BLaER1 (cell line): ENCODE measurements at regions not wholly inside any gene's neighbourhood (a gene's known extent, or its start where the extent isn't known, plus 50 kb on each side); places are given as distances from the start of the nearest gene placed in this dataset.
A peak's percentile ranks its signal among the peaks of the same experiment; 100 is the strongest.

Experiments
- H3K27ac ChIP-seq: shearing (Covaris generic); formaldehyde crosslinking; 2 replicates; pipeline ENCODE4 v1.8.1; 2022
- H3K27me3 ChIP-seq: shearing (Covaris generic); formaldehyde crosslinking; 2 replicates; pipeline ENCODE4 v1.8.1; 2022
- H3K36me3 ChIP-seq: shearing (Covaris generic); formaldehyde crosslinking; 2 replicates; pipeline ENCODE4 v1.8.1; 2022
- H3K4me1 ChIP-seq: shearing (Covaris generic); formaldehyde crosslinking; 2 replicates; pipeline ENCODE4 v1.8.1; 2022
- H3K4me2 ChIP-seq: shearing (Covaris generic); formaldehyde crosslinking; 2 replicates; pipeline ENCODE4 v1.8.1; 2022
- H3K4me3 ChIP-seq: shearing (Covaris generic); formaldehyde crosslinking; 2 replicates; pipeline ENCODE4 v1.8.1; 2022
- H3K9ac ChIP-seq: shearing (Covaris generic); formaldehyde crosslinking; 2 replicates; pipeline ENCODE4 v1.8.1; 2022
- H3K9me3 ChIP-seq: shearing (Covaris generic); formaldehyde crosslinking; 2 replicates; pipeline ENCODE4 v1.8.1; 2022
- H4K20me1 ChIP-seq: shearing (Covaris generic); formaldehyde crosslinking; 2 replicates; pipeline ENCODE4 v1.8.1; 2022
- Cebpa-rat ChIP-seq: shearing (Covaris generic); IDR thresholded peaks from 2 replicates; pipeline ENCODE4 v1.8.1; 2022

DNA sequence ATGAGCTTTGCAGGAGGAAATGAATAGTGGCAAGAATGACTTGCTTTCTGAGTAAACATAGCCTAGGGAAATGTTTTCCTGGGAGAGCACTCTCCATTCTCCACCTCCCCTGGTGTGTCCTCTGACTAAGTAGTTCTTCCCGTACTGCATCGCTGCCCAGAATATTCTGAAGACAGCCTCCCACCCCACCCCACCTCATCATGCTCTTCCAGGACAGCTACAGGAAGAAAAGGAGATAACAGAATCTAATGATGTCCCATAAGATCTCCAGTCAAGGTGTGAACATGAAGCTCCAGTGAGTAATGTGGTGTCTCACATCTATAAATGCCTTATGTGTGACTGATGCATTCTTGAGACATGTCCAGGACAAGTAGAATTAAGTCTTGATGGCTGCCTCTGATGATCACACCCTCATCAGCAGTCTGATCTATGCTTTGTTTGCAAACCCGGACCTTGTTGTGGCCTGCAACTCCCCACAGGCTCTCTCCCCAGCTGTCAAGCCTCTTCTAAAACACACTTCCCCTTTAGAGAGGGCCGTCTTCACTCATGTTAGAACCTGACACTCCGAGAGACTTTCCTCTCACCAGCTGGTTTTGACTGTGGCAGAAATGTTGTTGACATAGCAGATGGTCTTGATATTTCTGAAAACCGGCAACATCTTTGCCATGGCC, 183.0 kb downstream of the CYYR1 start:
- H3K27me3 ChIP-seq, result no peaks in the 10 kb centered on the region
- no peaks in the 10 kb centered on the region for H4K20me1 ChIP-seq
- no peaks in the 10 kb centered on the region for H3K36me3 ChIP-seq
- no peak overlapping the region; the same call in 1 of the 2 replicates for H3K9ac ChIP-seq
- H3K9me3 ChIP-seq, result peaks cover 15% of the 10 kb centered on the region
- H3K4me1 ChIP-seq, result peaks cover 27% of the 10 kb centered on the region
- TF ChIP-seq Cebpa-rat, result no peak
- H3K4me3 ChIP-seq, result no peak overlapping the region
- peak overlapping the region; percentile 55 for H3K27ac ChIP-seq
- peak overlapping the region; percentile 50 for H3K4me2 ChIP-seq

DNA sequence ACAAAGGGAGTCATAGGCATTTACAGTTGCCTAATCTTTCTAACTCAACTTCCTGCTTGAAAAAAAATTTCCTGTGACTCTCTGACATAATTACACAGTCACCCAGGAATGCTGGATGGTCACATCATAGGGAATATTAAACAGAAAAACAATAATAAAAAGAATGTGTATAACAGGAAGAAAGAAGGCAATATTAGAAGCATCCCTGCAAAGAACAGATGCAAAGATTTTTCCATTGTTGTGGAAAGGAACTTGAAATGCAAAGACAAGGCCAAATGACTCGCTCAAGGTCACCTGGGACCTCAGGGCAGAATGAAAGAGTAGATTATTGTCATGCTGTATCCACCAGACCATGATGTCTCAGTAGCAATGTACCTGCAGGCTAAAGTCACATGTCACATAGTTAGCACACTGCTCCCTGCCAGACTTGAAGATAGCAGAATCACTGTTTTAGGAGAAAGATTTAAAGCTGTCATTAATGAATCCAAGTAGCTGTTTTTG, 184.3 kb downstream of the CYYR1 start:
- no peak for TF ChIP-seq Cebpa-rat
- 0 out of 2 replicates have a peak overlapping the region, but pooled peaks have one; percentile 19 for H3K4me2 ChIP-seq
- H3K27me3 ChIP-seq, result no peaks in the 10 kb centered on the region
- no peak overlapping the region for H3K9ac ChIP-seq
- H3K4me3 ChIP-seq, result no peak overlapping the region
- peaks cover 27% of the 10 kb centered on the region for H3K4me1 ChIP-seq
- no peak overlapping the region for H3K27ac ChIP-seq
- peaks cover 15% of the 10 kb centered on the region for H3K9me3 ChIP-seq
- H3K36me3 ChIP-seq, result no peaks in the 10 kb centered on the region
- H4K20me1 ChIP-seq, result no peaks in the 10 kb centered on the region

DNA sequence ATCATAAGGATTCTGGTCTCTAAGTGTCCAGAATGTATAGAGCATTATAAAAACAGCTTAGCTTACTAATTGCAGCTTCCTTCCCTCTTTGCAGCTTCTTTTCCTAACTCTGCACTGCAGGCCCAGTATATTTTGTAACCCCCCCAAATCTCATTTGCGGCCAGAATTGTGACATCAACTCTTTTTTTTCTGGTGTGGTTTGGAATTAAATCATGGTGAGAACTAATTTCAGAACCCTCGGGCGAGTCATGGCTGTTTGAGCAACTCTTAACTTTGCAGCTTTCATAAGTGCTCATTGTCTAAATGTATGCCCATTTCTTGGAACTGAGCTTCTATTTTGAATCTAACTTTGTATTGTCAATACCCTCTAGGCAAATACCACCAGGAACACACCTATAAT, 187.4 kb downstream of the CYYR1 start:
- no peak for TF ChIP-seq Cebpa-rat
- H3K4me1 ChIP-seq, result peaks cover 21% of the 10 kb centered on the region
- H3K4me2 ChIP-seq, result no peak overlapping the region
- H3K9ac ChIP-seq, result no peak overlapping the region
- H3K27me3 ChIP-seq, result no peaks in the 10 kb centered on the region
- H3K36me3 ChIP-seq, result no peaks in the 10 kb centered on the region
- H3K9me3 ChIP-seq, result peaks cover 22% of the 10 kb centered on the region
- H4K20me1 ChIP-seq, result no peaks in the 10 kb centered on the region
- H3K27ac ChIP-seq, result no peak overlapping the region
- H3K4me3 ChIP-seq, result no peak overlapping the region

DNA sequence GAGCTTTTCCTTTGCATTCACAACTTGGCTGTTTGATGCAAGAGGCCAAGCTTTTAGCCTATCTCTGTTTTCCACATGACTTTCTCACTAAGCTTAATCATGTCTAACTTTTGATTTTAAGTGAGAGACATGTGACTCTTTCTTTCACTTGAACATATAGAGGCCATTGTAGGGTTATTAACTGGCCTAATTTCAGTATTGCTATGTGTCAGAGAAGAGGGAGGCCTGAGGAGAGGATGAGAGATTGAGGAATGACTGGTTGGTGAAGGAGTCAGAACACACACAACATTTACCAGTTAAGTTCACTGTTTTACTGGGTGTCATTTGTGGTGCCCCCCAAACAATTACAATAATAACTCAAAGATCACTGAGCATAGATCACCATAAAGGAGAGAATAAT, 193.5 kb downstream of the CYYR1 start:
- no peaks in the 10 kb centered on the region for H3K36me3 ChIP-seq
- H3K4me3 ChIP-seq, result no peak overlapping the region
- 0 out of 2 replicates have a peak, but pooled peaks cover 7% of the 10 kb centered on the region for H3K9me3 ChIP-seq
- no peak overlapping the region for H3K4me2 ChIP-seq
- H3K9ac ChIP-seq, result no peak overlapping the region
- TF ChIP-seq Cebpa-rat, result no peak
- no peaks in the 10 kb centered on the region for H3K27me3 ChIP-seq
- H3K27ac ChIP-seq, result no peak overlapping the region
- no peaks in the 10 kb centered on the region for H4K20me1 ChIP-seq
- no peaks in the 10 kb centered on the region for H3K4me1 ChIP-seq

DNA sequence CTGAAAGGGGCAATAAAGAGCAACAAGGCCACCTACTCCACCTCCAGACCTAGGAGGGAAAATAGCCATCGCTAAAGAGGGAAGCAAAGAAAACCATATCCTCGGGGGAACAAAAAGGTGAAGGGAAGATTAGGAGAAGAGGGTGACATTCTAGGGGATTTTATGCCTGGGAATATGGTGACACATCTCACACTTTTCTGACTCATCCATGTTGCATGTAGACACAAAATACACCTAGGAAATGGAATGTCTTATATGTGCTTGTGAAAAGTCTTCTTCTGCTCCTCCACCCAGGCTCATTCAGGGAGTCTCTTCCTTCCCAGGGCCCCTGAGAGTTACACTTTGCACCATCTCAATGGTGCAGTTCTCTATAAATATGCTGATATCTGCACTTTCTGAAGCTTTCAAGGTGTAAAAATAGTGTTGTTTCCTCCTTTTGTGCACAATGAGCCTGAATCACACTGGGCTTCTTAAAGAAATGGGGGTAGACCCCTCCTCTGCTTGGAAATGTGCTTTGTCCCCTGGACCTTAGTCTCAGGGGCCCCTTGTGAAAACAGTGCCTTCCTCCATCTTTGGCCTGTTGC, 195.9 kb downstream of the CYYR1 start:
- H3K27me3 ChIP-seq, result no peaks in the 10 kb centered on the region
- no peaks in the 10 kb centered on the region for H3K9me3 ChIP-seq
- no peak for TF ChIP-seq Cebpa-rat
- no peaks in the 10 kb centered on the region for H3K4me1 ChIP-seq
- H3K27ac ChIP-seq, result no peak overlapping the region
- no peaks in the 10 kb centered on the region for H3K36me3 ChIP-seq
- H3K9ac ChIP-seq, result no peak overlapping the region
- no peak overlapping the region for H3K4me3 ChIP-seq
- no peak overlapping the region for H3K4me2 ChIP-seq
- no peaks in the 10 kb centered on the region for H4K20me1 ChIP-seq

DNA sequence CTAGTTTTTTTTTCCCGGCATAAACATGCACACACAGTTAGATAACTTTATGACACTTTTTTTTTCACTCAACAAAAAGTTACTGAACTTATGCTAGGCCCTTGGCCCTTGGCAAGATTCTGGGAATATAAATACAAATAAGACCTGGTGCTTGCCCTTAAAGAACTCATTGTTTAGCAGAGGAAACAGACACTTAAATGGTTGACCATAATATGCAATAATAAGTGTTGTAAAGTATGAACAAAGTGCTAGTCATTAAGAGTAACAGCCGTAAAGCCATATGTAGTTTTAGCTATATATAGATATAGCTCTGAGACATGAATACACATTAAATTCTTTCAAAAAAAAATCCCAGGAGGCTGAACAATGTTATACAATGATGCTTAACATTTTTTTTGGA, 198.3 kb downstream of the CYYR1 start:
- H3K4me2 ChIP-seq, result no peak overlapping the region
- H3K4me3 ChIP-seq, result no peak overlapping the region
- H3K9me3 ChIP-seq, result no peaks in the 10 kb centered on the region
- TF ChIP-seq Cebpa-rat, result no peak
- H3K36me3 ChIP-seq, result no peaks in the 10 kb centered on the region
- no peak overlapping the region for H3K9ac ChIP-seq
- no peaks in the 10 kb centered on the region for H4K20me1 ChIP-seq
- no peaks in the 10 kb centered on the region for H3K27me3 ChIP-seq
- H3K4me1 ChIP-seq, result no peaks in the 10 kb centered on the region
- H3K27ac ChIP-seq, result no peak overlapping the region

DNA sequence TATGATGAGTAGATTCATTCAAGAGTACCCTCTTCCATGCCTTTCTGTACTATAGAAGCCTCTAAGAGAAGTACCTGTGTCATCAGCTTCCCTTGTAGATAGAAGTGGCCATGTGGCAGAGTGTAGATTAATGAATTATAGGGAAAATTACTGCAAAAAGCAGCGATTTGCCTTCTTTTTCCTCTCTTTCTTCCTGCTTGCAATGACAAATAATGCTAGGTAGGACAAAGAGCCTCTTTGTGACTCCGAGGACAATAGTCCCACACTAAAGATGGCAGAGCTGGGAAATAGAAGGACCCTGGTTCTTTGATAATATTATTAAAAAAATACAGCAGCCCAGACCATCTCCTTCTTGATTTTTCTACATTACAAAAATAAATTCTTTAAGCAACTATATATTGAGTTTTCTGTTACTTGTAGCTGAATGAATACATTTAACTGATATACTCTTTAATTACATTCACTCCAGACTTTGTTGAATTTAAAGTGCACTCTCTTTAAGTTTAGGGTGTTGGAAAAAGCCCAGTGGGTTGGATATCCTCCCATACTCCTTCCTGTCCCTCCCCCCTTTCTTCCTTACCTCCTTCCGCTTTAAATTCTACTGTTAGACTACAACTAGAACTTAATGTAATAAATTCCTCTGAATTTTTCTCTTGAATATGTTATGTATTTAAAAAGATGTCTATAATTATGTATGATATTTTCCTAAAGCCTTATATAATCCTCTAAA, 198.2 kb upstream of the APP start:
- Histone ChIP-seq H3K4me1 (no peaks in the 10 kb centered on the region), H3K9ac (no peak overlapping the region), H3K27me3 (no peaks in the 10 kb centered on the region), H3K36me3 (no peaks in the 10 kb centered on the region), H3K4me2 (no peak overlapping the region), H3K27ac (no peak overlapping the region), H3K4me3 (no peak overlapping the region), H4K20me1 (no peaks in the 10 kb centered on the region), H3K9me3 (no peaks in the 10 kb centered on the region)
- no peak for TF ChIP-seq Cebpa-rat

DNA sequence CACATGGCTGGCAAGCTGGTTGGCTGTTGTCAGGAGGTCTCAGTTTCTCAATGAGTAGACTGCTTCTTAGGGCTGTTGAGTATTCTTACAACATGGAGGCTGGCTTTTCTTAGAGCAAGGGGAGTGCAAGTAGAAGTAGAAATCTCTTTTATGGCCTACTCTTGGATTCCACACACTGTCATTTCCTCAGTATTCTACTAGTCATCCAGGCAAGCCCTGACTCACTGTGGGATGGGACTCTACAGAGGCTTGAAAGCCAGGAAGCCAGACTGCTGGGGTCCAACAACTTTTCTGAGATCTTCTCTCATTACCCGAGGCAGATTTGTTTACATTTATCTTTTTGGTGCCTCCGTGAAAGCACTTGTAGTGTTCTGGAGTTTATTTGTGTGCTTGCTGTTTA, 196.2 kb upstream of the APP start:
- H3K9me3 ChIP-seq, result no peaks in the 10 kb centered on the region
- no peak overlapping the region for H3K4me3 ChIP-seq
- no peaks in the 10 kb centered on the region for H3K36me3 ChIP-seq
- TF ChIP-seq Cebpa-rat, result no peak
- H3K4me2 ChIP-seq, result no peak overlapping the region
- no peak overlapping the region for H3K27ac ChIP-seq
- no peak overlapping the region for H3K9ac ChIP-seq
- H3K27me3 ChIP-seq, result no peaks in the 10 kb centered on the region
- no peaks in the 10 kb centered on the region for H3K4me1 ChIP-seq
- H4K20me1 ChIP-seq, result no peaks in the 10 kb centered on the region

DNA sequence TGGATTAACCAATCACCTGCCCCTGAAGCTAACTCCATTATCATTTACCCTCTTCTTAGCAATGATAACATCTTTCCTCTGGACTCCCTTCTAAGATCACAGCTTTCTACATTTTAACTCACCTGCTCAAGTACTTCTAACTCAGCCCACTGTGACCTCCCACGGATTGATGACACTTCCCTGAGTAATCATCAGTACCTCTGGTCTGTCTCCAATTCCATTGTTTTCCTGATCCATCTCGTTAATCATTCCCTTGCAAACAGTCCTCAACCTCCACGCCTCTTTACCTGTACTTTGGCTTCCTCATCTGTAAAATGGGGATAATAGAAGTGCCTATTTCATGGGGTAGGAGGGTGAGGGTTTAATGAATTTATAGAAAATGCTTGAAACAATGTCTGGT, 195.3 kb upstream of the APP start:
- Histone ChIP-seq H3K27me3 (no peaks in the 10 kb centered on the region), H4K20me1 (no peaks in the 10 kb centered on the region), H3K9me3 (no peaks in the 10 kb centered on the region), H3K27ac (no peak overlapping the region), H3K36me3 (no peaks in the 10 kb centered on the region), H3K4me2 (no peak overlapping the region), H3K9ac (no peak overlapping the region), H3K4me3 (no peak overlapping the region), H3K4me1 (no peaks in the 10 kb centered on the region)
- TF ChIP-seq Cebpa-rat, result no peak

DNA sequence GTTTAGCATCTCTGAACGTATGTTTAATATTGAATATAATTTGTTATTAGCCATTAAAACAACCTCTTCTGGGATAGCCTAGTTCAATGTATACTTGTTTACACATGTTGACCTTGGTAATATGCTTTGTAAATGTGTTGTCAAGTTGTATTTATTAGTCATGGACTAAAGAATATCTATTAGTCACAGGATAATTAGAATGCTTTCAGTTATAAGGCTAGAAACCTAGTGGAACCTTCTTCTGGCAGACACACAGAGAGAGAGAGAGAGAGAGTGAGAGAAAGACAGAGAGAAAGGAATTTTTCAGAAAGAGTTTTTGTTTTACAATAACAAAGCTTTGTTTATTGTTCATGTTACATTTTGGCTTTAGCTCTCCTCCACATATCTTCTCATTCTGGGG, 181.1 kb upstream of the APP start:
- no peaks in the 10 kb centered on the region for H3K4me1 ChIP-seq
- no peaks in the 10 kb centered on the region for H4K20me1 ChIP-seq
- H3K9me3 ChIP-seq, result 0 out of 2 replicates have a peak, but pooled peaks cover 8% of the 10 kb centered on the region
- no peaks in the 10 kb centered on the region for H3K27me3 ChIP-seq
- H3K36me3 ChIP-seq, result no peaks in the 10 kb centered on the region
- H3K4me2 ChIP-seq, result no peak overlapping the region
- no peak overlapping the region for H3K4me3 ChIP-seq
- TF ChIP-seq Cebpa-rat, result no peak
- H3K27ac ChIP-seq, result no peak overlapping the region
- no peak overlapping the region for H3K9ac ChIP-seq
